GM23338 (cell line): ENCODE measurements at regions not wholly inside any gene's neighbourhood (a gene's known extent, or its start where the extent isn't known, plus 50 kb on each side); places are given as distances from the start of the nearest gene placed in this dataset.

Experiments
- ATAC-seq: fragments of 200-7000 bp; cut with Tn5 transposase; 3 replicates; pipeline ENCODE4 v1.9.1; 2020
- DNase-seq: peaks from one replicate; pipeline ENCODE4 v3.0.0-alpha.2; 2015; ENCODE audit warnings: low spot score
- H2AFZ ChIP-seq: fragments of 200-600 bp; sonication (generic); 2 replicates; pipeline ENCODE4 v1.8.0; 2016; ENCODE audit warnings: antibody characterized with exemption, mild to moderate bottlenecking, moderate library complexity
- H3F3A ChIP-seq: fragments of 200-600 bp; sonication (generic); replicated peaks from 2 replicates; pipeline ENCODE4 v1.8.0; 2017; ENCODE audit warnings: antibody characterized with exemption, mixed run types, low read depth
- H3K27ac ChIP-seq: fragments of 200-600 bp; sonication (generic); 2 replicates; pipeline ENCODE4 v1.6.1; 2016; ENCODE audit warnings: low read depth
- H3K27me3 ChIP-seq: fragments of 200-600 bp; sonication (generic); 2 replicates; pipeline ENCODE4 v1.8.0; 2016; ENCODE audit warnings: mild to moderate bottlenecking, mixed run types, moderate library complexity; ENCODE audit not compliant: insufficient read depth
- H3K36me3 ChIP-seq: fragments of 200-600 bp; sonication (generic); 2 replicates; pipeline ENCODE4 v1.8.0; 2016; ENCODE audit warnings: mild to moderate bottlenecking; ENCODE audit not compliant: insufficient read depth
- H3K4me1 ChIP-seq: fragments of 200-600 bp; sonication (generic); 2 replicates; pipeline ENCODE4 v1.8.0; 2016; ENCODE audit warnings: mild to moderate bottlenecking, moderate library complexity; ENCODE audit not compliant: insufficient read depth
- H3K4me2 ChIP-seq: fragments of 200-600 bp; sonication (generic); 2 replicates; pipeline ENCODE4 v1.7.1; 2017; ENCODE audit warnings: mixed run types
- H3K4me3 ChIP-seq: fragments of 200-600 bp; sonication (generic); 2 replicates; pipeline ENCODE4 v1.6.1; 2016; ENCODE audit warnings: mixed run types
- H3K79me2 ChIP-seq: fragments of 200-600 bp; sonication (generic); replicated peaks from 2 replicates; pipeline ENCODE4 v1.8.0; 2017; ENCODE audit warnings: mild to moderate bottlenecking; ENCODE audit not compliant: insufficient read depth
- H3K9me2 ChIP-seq: fragments of 200-600 bp; sonication (generic); 2 replicates; pipeline ENCODE4 v1.8.0; 2017; ENCODE audit not compliant: insufficient read depth
- H4K20me1 ChIP-seq: fragments of 200-600 bp; sonication (generic); replicated peaks from 2 replicates; pipeline ENCODE4 v1.8.0; 2017; ENCODE audit warnings: mild to moderate bottlenecking; ENCODE audit not compliant: insufficient read depth
- H3K27ac Mint-ChIP-seq: 2 replicates; pipeline ENCODE4 v1.8.0; 2020; ENCODE audit warnings: inconsistent platforms, mild to moderate bottlenecking, moderate library complexity, mixed read lengths
- H3K27me3 Mint-ChIP-seq: 3 replicates; pipeline ENCODE4 v1.8.0; 2022; ENCODE audit warnings: low read depth, mild to moderate bottlenecking, moderate library complexity, mixed read lengths, inconsistent platforms; ENCODE audit not compliant: insufficient read depth, poor library complexity
- H3K36me3 Mint-ChIP-seq: 3 replicates; pipeline ENCODE4 v1.8.0; 2021; ENCODE audit warnings: low read depth, mild to moderate bottlenecking, inconsistent platforms, moderate library complexity, mixed read lengths
- H3K4me1 Mint-ChIP-seq: 3 replicates; pipeline ENCODE4 v1.8.0; 2020; ENCODE audit warnings: mild to moderate bottlenecking, inconsistent platforms, mixed read lengths
- H3K4me3 Mint-ChIP-seq: 3 replicates; pipeline ENCODE4 v1.8.0; 2021; ENCODE audit warnings: moderate library complexity, mild to moderate bottlenecking, inconsistent platforms, mixed read lengths
- H3K9me3 Mint-ChIP-seq: 3 replicates; pipeline ENCODE4 v1.8.0; 2020; ENCODE audit warnings: moderate library complexity, mild to moderate bottlenecking, inconsistent platforms, mixed read lengths
- CTCF ChIP-seq, 2 experiments: fragments of 200-600 bp in 1 of 2; sonication (generic) in 1 of 2; conservative IDR thresholded peaks; 2 replicates each; pipeline versions ENCODE4 v1.5.1 to v1.6.1; 2016 to 2017; ENCODE audit warnings: antibody characterized with exemption in 2 of 2, low read depth in 2 of 2, mild to moderate bottlenecking in 2 of 2, moderate library complexity in 1 of 2
- EZH2 ChIP-seq: fragments of 200-600 bp; sonication (generic); IDR thresholded peaks from one replicate; pipeline ENCODE4 v1.8.0; 2017; ENCODE audit warnings: antibody characterized with exemption, mild to moderate bottlenecking, low read depth; ENCODE audit not compliant: unreplicated experiment
- EZH2phosphoT487 ChIP-seq: fragments of 200-600 bp; sonication (generic); IDR thresholded peaks from one replicate; pipeline ENCODE4 v1.8.1; 2018; ENCODE audit warnings: antibody characterized with exemption; ENCODE audit not compliant: unreplicated experiment
- JUNB ChIP-seq: IDR thresholded peaks from one replicate; pipeline ENCODE4 v1.6.1; 2016; ENCODE audit warnings: antibody characterized with exemption; ENCODE audit not compliant: unreplicated experiment
- POLR2AphosphoS5 ChIP-seq: IDR thresholded peaks from 2 replicates; pipeline ENCODE4 v1.6.1; 2016; ENCODE audit warnings: antibody characterized with exemption, low read depth
- STAT1 ChIP-seq: IDR thresholded peaks from one replicate; pipeline ENCODE4 v1.6.1; 2016; ENCODE audit warnings: antibody characterized with exemption; ENCODE audit not compliant: unreplicated experiment
- ZNF331 ChIP-seq: fragments of 250-450 bp; sonication (Bioruptor Pico); IDR thresholded peaks from 2 replicates; pipeline ENCODE4 v1.5.0; 2020; ENCODE audit warnings: low read depth, mild to moderate bottlenecking, moderate library complexity
- ZNF462 ChIP-seq: fragments of 250-450 bp; sonication (Bioruptor Pico); IDR thresholded peaks from 2 replicates; pipeline ENCODE4 v1.5.0; 2020; ENCODE audit warnings: mild to moderate bottlenecking, moderate library complexity

- Histone ChIP-seq H3K4me1 (no peaks in the 10 kb centered on the region), H3K27ac (no peak overlapping the region), H3K36me3 (no peaks in the 10 kb centered on the region), H3K27me3 (no peaks in the 10 kb centered on the region), H2AFZ (no peak overlapping the region), H3K4me3 (no peak overlapping the region), H3K9me2 (no peaks in the 10 kb centered on the region), H3K79me2 (no peaks in the 10 kb centered on the region), H3K4me2 (no peak overlapping the region), H3F3A (no peaks in the 10 kb centered on the region), H4K20me1 (no peaks in the 10 kb centered on the region)
- no peak for TF ChIP-seq STAT1
- no peak for TF ChIP-seq JUNB
- TF ChIP-seq CTCF (conservative IDR thresholded peaks at IDR 0.05; ENCODE audit: low read depth in 2 of 2): no peak
- no peak for TF ChIP-seq EZH2phosphoT487
- TF ChIP-seq POLR2AphosphoS5: no peak
- TF ChIP-seq EZH2: no peak
- no peak for TF ChIP-seq ZNF462
- no peak for TF ChIP-seq ZNF331 (CRISPR knock-in tag)
- H3K4me1 Mint-ChIP-seq: peaks cover 5% of the 10 kb centered on the region
- H3K4me3 Mint-ChIP-seq: no peak overlapping the region
- 0 out of 3 replicates have a peak, but pooled peaks cover 3% of the 10 kb centered on the region for H3K9me3 Mint-ChIP-seq
- DNase-seq (no peak), ATAC-seq (no peak)
- H3K27ac Mint-ChIP-seq: no peak overlapping the region
- H3K27me3 Mint-ChIP-seq: no peaks in the 10 kb centered on the region
- H3K36me3 Mint-ChIP-seq: no peaks in the 10 kb centered on the region
These were observed 158.2 kb downstream of the TDRD15 start for GRCh38 chr2:21281791-21282514.
